ENCODE measurements at regions not wholly inside any gene's neighbourhood (a gene's known extent, or its start where the extent isn't known, plus 50 kb on each side); places are given as distances from the start of the nearest gene placed in this dataset.

GRCh38 chr6:113616701-113617274 lies 240.4 kb upstream of the MARCKS start:
- TF ChIP-seq CTCF (IDR thresholded peaks at IDR 0.05; ENCODE audit: low read length) (no peak), EZH2 (IDR thresholded peaks at IDR 0.05; ENCODE audit: borderline replicate concordance, low read length) (no peak)
